IMR-90 (cell line): ENCODE measurements at regions not wholly inside any gene's neighbourhood (a gene's known extent, or its start where the extent isn't known, plus 50 kb on each side); places are given as distances from the start of the nearest gene placed in this dataset.
A peak's percentile ranks its signal among the peaks of the same experiment; 100 is the strongest.

Source experiments
- ATAC-seq: fragments of 200-7000 bp; cut with Tn5 transposase; 2 replicates; pipeline ENCODE4 v1.9.1; 2020; ENCODE audit warnings: low read depth, mild to moderate bottlenecking, moderate library complexity
- BruUV-seq: library from RNA; stranded (reverse); fragments of 400-500 nt; replicated peaks from 2 replicates; lab custom pipeline; 2021; lab: Mats Ljungman, UMichigan
- CTCF ChIA-PET: fragments of 300-600 bp; formaldehyde crosslinking; extraction: SDS; loops from one replicate; lab custom pipeline; 2021; ENCODE audit warnings: antibody characterized with exemption; lab: Yijun Ruan, JAX
- POLR2A ChIA-PET: fragments of 300-600 bp; sonication (Branson Sonifier 250); formaldehyde crosslinking; loops from one replicate; lab custom pipeline; 2022; ENCODE audit warnings: antibody characterized with exemption; ENCODE audit not compliant: unreplicated experiment; lab: Charles Lee
- DNase-seq: peaks from one replicate; pipeline ENCODE4 v3.0.0; 2013
- H2AFZ ChIP-seq: replicated peaks from 2 replicates; pipeline ENCODE3; 2013; ENCODE audit warnings: low read length, mild to moderate bottlenecking; ENCODE audit not compliant: poor library complexity
- H2AK5ac ChIP-seq: 2 replicates; pipeline ENCODE4 v1.6.1; 2013; ENCODE audit warnings: low read depth, low read length, inconsistent platforms
- H2AK9ac ChIP-seq: replicated peaks from 2 replicates; pipeline ENCODE3; 2013; ENCODE audit warnings: mild to moderate bottlenecking, low read depth, low read length, moderate library complexity; ENCODE audit not compliant: poor library complexity
- H2BK120ac ChIP-seq: 2 replicates; pipeline ENCODE4 v1.6.1; 2013; ENCODE audit warnings: low read depth, low read length, inconsistent platforms
- H2BK15ac ChIP-seq: 3 replicates; pipeline ENCODE4 v1.6.1; 2013; ENCODE audit warnings: low read depth, low read length, inconsistent platforms
- H2BK20ac ChIP-seq: 2 replicates; pipeline ENCODE4 v1.6.1; 2013; ENCODE audit warnings: low read depth, mild to moderate bottlenecking, inconsistent platforms, low read length, moderate library complexity
- H2BK5ac ChIP-seq: 2 replicates; pipeline ENCODE4 v1.6.1; 2013; ENCODE audit warnings: mild to moderate bottlenecking, low read depth, low read length, inconsistent platforms; ENCODE audit not compliant: poor library complexity, severe bottlenecking
- H3K14ac ChIP-seq: replicated peaks from 2 replicates; pipeline ENCODE4 v1.6.1; 2013; ENCODE audit warnings: low read depth, low read length, inconsistent platforms
- H3K18ac ChIP-seq: 2 replicates; pipeline ENCODE4 v1.6.1; 2013; ENCODE audit warnings: low read depth, low read length, control low read depth
- H3K23ac ChIP-seq: 2 replicates; pipeline ENCODE4 v1.6.1; 2013; ENCODE audit warnings: low read depth, low read length, inconsistent platforms
- H3K27ac ChIP-seq: 2 replicates; pipeline ENCODE4 v1.5.1; 2013; ENCODE audit warnings: mild to moderate bottlenecking, control low read depth, low read length; ENCODE audit not compliant: insufficient read depth
- H3K27me3 ChIP-seq: 2 replicates; pipeline ENCODE4 v1.6.1; 2013; ENCODE audit warnings: low read length; ENCODE audit not compliant: control insufficient read depth, insufficient read depth
- H3K36me3 ChIP-seq: 2 replicates; pipeline ENCODE4 v1.6.1; 2013; ENCODE audit warnings: low read length, mixed read lengths; ENCODE audit not compliant: control insufficient read depth, insufficient read depth
- H3K4ac ChIP-seq: 2 replicates; pipeline ENCODE4 v1.6.1; 2013; ENCODE audit warnings: low read depth, low read length, inconsistent platforms
- H3K4me1 ChIP-seq: 2 replicates; pipeline ENCODE4 v1.6.1; 2013; ENCODE audit warnings: low read length, mixed read lengths; ENCODE audit not compliant: control insufficient read depth, insufficient read depth
- H3K4me2 ChIP-seq: 2 replicates; pipeline ENCODE4 v1.6.1; 2013; ENCODE audit warnings: low read depth, mild to moderate bottlenecking, control low read depth, low read length, moderate library complexity
- H3K4me3 ChIP-seq: 2 replicates; pipeline ENCODE4 v1.5.1; 2013; ENCODE audit warnings: low read depth, mild to moderate bottlenecking, control low read depth, low read length, moderate library complexity; ENCODE audit not compliant: insufficient read depth
- H3K56ac ChIP-seq: 2 replicates; pipeline ENCODE4 v1.6.1; 2013; ENCODE audit warnings: low read length, inconsistent platforms; ENCODE audit not compliant: insufficient read depth; ENCODE audit errors: extremely low read depth
- H3K79me1 ChIP-seq, 2 experiments: 2 replicates each; pipeline ENCODE4 v1.6.1; 2013; ENCODE audit warnings: low read length in 2 of 2, inconsistent platforms in 1 of 2, low read depth in 1 of 2
- H3K9ac ChIP-seq: 2 replicates; pipeline ENCODE4 v1.6.1; 2013; ENCODE audit warnings: low read depth, low read length, control low read depth
- H3K9me1 ChIP-seq: 2 replicates; pipeline ENCODE4 v1.6.1; 2013; ENCODE audit warnings: low read length, inconsistent platforms; ENCODE audit not compliant: insufficient read depth
- H3K9me3 ChIP-seq: 2 replicates; pipeline ENCODE4 v1.6.1; 2013; ENCODE audit warnings: low read length; ENCODE audit not compliant: control insufficient read depth, insufficient read depth
- H4K20me1 ChIP-seq: 2 replicates; pipeline ENCODE4 v1.6.1; 2013; ENCODE audit warnings: low read length, inconsistent platforms; ENCODE audit not compliant: insufficient read depth
- H4K5ac ChIP-seq: 2 replicates; pipeline ENCODE4 v1.6.1; 2013; ENCODE audit warnings: mild to moderate bottlenecking, low read depth, low read length, control low read depth
- H4K8ac ChIP-seq, 2 experiments: 2 replicates each; pipeline ENCODE4 v1.6.1; 2013; ENCODE audit warnings: low read depth in 2 of 2, low read length in 2 of 2, control low read depth in 1 of 2, inconsistent platforms in 1 of 2
- H4K91ac ChIP-seq: 2 replicates; pipeline ENCODE4 v1.6.1; 2013; ENCODE audit warnings: low read depth, low read length, inconsistent platforms; ENCODE audit not compliant: insufficient read depth
- CEBPB ChIP-seq: IDR thresholded peaks from 2 replicates; pipeline ENCODE4 v1.6.1; 2012; ENCODE audit warnings: low read depth, low read length, improper control_type of control experiment
- CTCF ChIP-seq: conservative IDR thresholded peaks from 2 replicates; pipeline ENCODE4 v1.5.1; 2012; ENCODE audit warnings: mild to moderate bottlenecking, low read depth, low read length, improper control_type of control experiment
- FOS ChIP-seq: fragments of 150-350 bp; IDR thresholded peaks from 2 replicates; pipeline ENCODE4 v1.6.1; 2016; ENCODE audit warnings: low read depth, low read length
- MAFK ChIP-seq: IDR thresholded peaks from 2 replicates; pipeline ENCODE4 v1.6.1; 2012; ENCODE audit warnings: low read depth, low read length, improper control_type of control experiment
- RFX5 ChIP-seq: IDR thresholded peaks from 2 replicates; pipeline ENCODE4 v1.8.0; 2012; ENCODE audit warnings: low read depth, mild to moderate bottlenecking, low read length, moderate library complexity
- USF2 ChIP-seq: fragments of 150-350 bp; IDR thresholded peaks from 2 replicates; pipeline ENCODE4 v1.6.1; 2017; ENCODE audit warnings: mild to moderate bottlenecking, antibody characterized with exemption, low read length, low read depth
- WGBS, 2 experiments: methylation state at CpG; one replicate each; pipeline versions ENCODE4 v1.1.5 to v1.1.7; 2013; ENCODE audit warnings: missing lambda C conversion rate in 2 of 2; ENCODE audit not compliant: insufficient read length in 1 of 2; ENCODE audit errors: extremely low coverage in 2 of 2; 5-methylcytosine and 5-hydroxymethylcytosine counted together
- dilution Hi-C: fragments of 300-500 bp; cut with HindIII; formaldehyde crosslinking; loops from one replicate; pipeline ENCODE4 v1.14.3; 2018; ENCODE audit warnings: low sequenced_read_pairs; ENCODE audit not compliant: unreplicated experiment
- in situ Hi-C: fragments of 300-500 bp; cut with MboI; formaldehyde crosslinking; loops from 3 replicates; pipeline ENCODE4 v1.14.3; 2019; ENCODE audit warnings: low sequenced_read_pairs, inconsistent platforms, mixed read lengths
- intact Hi-C: fragments of 100-400 bp; cut with micrococcal nuclease; formaldehyde crosslinking; loops from 2 replicates; pipeline ENCODE4 v1.10.0; 2022

GRCh38 chr7:40923626-40924025 is 779.3 kb downstream of the INHBA start:
- Histone ChIP-seq H2BK120ac (peak overlapping the region; percentile 47; the same call in 1 of the 2 replicates), H2AK9ac (no peak overlapping the region), H3K18ac (no peak overlapping the region), H2BK15ac (0 out of 3 replicates have a peak overlapping the region, but pooled peaks have one; percentile 34), H3K79me1 (no peaks in the 10 kb centered on the region), H3K9ac (no peak overlapping the region), H4K5ac (no peak overlapping the region), H2AK5ac (no peak overlapping the region), H3K56ac (no peak overlapping the region), H3K14ac (no peak overlapping the region), H3K9me1 (peaks cover 7% of the 10 kb centered on the region), H4K20me1 (no peaks in the 10 kb centered on the region), H3K27ac (no peak overlapping the region), H3K4ac (no peak overlapping the region), H3K4me3 (no peak overlapping the region), H3K4me2 (no peak overlapping the region), H2BK20ac (peak overlapping the region; percentile 6; the same call in 1 of the 2 replicates), H2AFZ (no peak overlapping the region), H3K23ac (no peak overlapping the region), H4K8ac (0 out of 4 replicates have a peak overlapping the region, but pooled peaks of 1 of the 2 experiments have one; percentile 7), H3K27me3 (no peaks in the 10 kb centered on the region), H3K9me3 (peaks cover 3% of the 10 kb centered on the region), H3K4me1 (peaks cover 15% of the 10 kb centered on the region), H3K36me3 (no peaks in the 10 kb centered on the region), H2BK5ac (peak overlapping the region; percentile 53), H4K91ac (no peak overlapping the region)
- dilution Hi-C loops, result no loop called here
- WGBS, 2 experiments, result no CpG with 5 or more reads among the region's 1 CpG
- TF ChIP-seq MAFK (no peak), CTCF (no peak), CEBPB (no peak), RFX5 (no peak), FOS (no peak), USF2 (no peak)
- in situ Hi-C loops, result no loop called here
- intact Hi-C loops, result no loop called here
- DNase-seq (no peak), ATAC-seq (no peak)
- POLR2A ChIA-PET, result no interaction called here
- BruUV-seq, result no TSS peak
- CTCF ChIA-PET, result no interaction called here
